CD4-positive, alpha-beta T cell treated with Interleukin-12 subunit alpha and Interleukin-12 subunit beta, for 1 hour (primary cell): ENCODE measurements at regions not wholly inside any gene's neighbourhood (a gene's known extent, or its start where the extent isn't known, plus 50 kb on each side); places are given as distances from the start of the nearest gene placed in this dataset.
A peak's percentile ranks its signal among the peaks of the same experiment; 100 is the strongest.
"Not testable (repeated sequence)": the region's sequence is repeated elsewhere in the genome, so short reads cannot be mapped to it uniquely, and the experiment has no call there.

ENCODE experiments used
- DNase-seq: peaks from one replicate; pipeline ENCODE4 v3.0.0-alpha.2; 2020

DNA sequence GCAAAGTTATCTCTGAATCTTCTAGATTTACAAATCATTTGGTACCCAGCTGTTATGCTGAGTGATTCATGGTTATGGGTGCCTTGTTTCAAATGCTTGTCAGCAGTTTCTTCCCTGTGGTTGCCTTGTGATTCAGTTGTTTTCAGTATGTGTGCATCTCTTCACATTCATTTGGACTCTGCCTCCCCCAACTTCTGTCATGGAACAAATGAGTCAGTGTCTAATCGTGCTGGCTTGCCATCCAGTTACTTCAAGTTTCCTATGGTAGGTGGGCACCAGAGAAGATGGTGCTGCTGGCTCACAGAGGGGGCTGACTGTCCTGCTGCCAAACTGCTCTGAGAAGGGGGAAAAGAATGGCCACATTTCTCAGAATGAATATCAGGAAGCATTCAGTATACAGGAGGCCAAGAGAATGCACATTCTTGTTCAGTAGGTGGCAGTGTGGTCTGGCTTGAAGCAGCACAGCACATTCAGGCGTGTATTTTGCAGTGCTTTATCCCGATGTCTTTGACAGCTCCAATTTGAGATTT is 260.9 kb downstream of the GLUD2 start:
- DNase-seq, result peak; percentile 2

DNA sequence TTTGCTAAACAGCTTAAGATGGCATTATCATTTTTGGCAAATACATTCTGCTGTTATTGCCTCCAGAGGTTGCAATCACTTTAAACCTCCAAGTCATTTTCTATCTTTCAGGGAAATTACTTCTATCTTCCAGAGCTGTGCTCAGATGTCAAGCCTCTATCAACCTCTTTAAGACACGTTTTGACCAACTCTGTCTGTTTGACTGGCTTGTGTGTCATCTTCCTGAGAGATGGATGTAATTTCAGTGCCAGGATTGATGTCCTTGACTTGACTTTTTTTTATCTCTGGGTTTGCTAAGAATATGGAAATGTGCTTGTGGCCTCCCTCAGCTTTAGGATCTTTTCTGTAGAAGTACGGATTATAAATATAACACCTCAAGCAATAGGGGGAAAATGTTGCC is 263.4 kb downstream of the GLUD2 start:
- DNase-seq, result no peak

- DNase-seq, result no peak
These were observed 273.0 kb downstream of the GLUD2 start for GRCh38 chrX:121320441-121320840.

DNA sequence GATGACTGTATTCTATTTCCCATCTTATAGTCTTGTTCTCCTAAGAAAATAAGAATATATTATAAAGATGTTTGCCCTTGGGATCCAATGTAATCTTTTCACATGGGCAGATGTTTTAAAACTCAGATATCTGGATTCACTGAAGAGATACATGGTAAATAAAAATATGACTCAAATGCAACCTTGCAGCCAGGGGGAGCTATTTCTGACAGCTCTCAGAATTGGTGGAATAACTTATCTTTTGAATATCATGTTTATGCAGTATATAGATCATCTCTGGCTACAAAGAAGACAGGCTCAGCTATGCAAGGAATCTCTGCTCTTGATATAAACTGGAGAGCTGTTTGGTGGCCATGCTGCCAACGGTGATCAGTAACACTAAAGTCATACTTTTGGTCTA is 274.7 kb downstream of the GLUD2 start:
- no peak for DNase-seq

- no peak for DNase-seq
These were observed 275.9 kb downstream of the GLUD2 start for GRCh38 chrX:121323337-121323736.

- no peak for DNase-seq
These were observed 286.5 kb downstream of the GLUD2 start for GRCh38 chrX:121333942-121334341.

DNA sequence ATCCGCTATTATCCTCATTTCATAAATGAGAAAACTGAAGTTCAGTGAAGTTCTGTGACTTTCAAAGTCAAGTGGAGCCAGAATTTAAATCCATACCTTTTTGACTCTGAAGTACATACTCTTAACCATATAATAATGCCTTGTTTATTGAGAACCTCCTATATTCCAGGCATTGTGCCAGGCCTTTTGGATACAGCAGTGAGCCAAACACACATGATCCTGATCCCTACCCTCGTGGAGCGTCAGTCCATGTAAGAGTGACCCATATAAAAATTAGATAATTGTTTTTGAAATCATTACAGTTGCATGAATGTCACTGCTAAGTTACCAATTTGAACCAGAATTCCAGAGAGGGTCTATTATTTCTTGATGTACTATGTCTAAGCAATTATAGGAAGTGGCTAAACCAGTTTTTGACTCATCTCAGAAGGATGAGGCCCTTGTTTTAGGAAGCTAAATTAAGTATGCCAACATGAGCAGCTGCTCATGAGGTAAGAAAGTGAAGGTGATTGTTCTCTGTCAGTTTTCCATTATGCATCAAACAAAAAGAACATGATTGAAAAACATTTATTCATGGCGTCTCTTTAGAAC is 289.5 kb downstream of the GLUD2 start:
- DNase-seq, result no peak

DNA sequence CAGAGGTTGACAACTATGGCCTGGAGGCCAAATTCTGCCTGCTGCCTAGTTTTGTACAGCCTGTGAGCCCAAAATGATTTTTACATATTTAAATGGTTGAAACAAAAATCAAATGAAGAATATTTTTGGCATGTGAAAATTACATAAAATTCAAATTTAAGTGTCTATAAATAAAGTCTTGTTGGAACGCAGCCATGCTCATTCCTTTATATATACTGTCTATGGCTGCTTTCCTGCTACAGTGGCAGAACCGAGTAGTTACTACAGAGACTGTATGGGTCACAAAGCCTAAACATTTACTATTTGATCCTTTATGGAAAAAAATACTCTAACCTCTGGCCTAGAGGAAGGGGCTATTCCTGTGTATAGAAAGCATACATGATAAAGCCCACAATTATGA is 290.4 kb downstream of the GLUD2 start:
- DNase-seq, result no peak

DNA sequence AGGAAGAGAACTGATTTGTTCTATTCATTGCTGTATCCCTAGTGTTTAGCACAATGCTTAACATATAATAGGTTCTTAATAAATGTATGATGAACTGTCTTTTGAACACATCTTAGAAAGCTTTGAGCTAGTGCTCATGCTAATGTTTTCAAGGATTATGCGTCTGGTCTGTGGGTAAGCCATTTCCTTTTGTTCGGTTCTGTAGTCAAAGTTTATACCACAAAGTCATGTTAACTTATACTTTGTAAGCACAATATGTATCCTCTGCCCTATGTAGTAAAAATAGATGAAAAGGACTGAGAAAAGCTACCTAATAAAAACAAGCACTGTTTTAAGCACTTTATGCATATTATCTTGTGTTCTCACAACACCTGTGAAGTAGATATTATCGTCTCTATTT is 301.9 kb downstream of the GLUD2 start:
- no peak for DNase-seq

- DNase-seq, result no peak
These were observed 308.9 kb downstream of the GLUD2 start for GRCh38 chrX:121356139-121356849.

DNA sequence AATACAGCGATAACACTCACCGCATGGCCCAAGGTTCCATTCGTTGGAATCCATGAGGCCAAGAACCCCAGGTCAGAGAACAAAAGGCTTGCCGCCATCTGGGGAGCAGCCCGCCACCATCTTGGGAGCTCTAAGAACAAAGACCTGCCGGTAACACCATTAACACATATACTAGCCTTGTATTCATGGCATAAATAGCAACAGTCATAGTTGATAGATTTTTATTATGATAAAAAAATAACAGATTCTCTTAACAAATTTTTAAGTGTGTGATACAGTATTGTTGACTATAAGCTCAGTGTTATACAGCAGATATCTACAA is 309.4 kb downstream of the GLUD2 start:
- no peak for DNase-seq

GRCh38 chrX:121360280-121360679 is 312.9 kb downstream of the GLUD2 start:
- no peak for DNase-seq

DNA sequence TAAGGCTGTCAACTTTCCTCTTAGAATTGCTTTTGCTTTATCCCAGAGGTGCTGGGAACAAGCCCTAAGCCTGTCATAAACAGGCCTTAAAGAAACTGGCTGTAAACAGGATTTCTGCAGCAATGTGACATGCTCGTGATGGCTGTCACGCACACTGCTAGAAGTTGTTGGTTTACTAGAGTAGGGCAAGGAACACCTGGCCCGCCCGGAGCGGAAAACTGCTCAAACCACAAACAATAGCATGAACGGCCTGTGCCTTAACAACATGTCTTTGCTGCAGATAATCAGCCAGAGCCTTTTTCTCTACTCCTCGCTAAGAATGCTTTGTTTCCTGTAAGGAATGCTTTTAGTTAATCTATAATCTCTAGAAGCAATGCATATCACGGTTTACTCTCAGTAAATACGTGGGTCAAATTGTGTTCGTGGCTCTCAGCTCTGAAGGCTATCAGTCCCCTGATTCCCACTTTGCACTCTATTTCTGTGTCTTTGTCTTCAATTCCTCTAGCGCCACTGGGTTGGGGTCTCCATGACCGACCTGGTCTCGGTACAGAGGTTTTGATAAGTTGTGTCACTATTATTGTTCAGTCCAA is 318.3 kb downstream of the GLUD2 start:
- DNase-seq, result no peak

DNA sequence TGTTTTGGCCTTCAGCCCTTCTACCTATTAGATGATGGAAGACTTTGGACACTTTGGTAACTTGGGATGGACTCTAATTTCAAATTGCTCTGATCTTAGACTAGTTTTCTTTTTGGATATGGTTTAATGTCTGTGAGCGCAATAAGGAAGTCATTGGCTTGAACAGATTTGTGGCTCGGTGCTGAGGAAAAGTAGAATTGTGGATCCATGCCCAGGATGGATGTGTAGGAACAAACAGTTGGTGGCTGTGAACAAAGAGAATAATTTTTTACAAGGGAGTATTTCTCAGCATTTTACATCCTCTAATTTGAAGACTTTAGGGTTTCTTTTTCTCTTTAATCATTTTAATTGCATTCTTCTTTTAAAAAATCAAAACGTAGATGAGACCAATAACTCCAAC is 327.1 kb downstream of the GLUD2 start:
- DNase-seq, result no peak

DNA sequence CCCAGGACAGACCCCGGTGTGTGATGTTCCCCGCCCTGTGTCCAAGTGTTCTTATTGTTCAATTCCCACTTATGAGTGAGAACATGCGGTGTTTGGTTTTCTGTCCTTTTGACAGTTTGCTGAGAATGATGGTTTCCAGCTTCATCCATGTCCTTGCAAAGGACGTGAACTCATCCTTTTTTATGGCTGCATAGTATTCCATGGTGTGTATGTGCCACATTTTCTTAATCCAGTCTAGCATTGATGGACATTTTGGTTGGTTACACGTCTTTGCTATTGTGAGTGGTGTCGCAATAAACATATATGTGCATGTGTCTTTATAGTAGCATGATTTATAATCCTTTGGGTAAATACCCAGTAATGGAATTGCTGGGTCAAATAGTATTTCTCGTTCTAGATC is 334.5 kb downstream of the GLUD2 start:
- DNase-seq, result not testable (repeated sequence)

DNA sequence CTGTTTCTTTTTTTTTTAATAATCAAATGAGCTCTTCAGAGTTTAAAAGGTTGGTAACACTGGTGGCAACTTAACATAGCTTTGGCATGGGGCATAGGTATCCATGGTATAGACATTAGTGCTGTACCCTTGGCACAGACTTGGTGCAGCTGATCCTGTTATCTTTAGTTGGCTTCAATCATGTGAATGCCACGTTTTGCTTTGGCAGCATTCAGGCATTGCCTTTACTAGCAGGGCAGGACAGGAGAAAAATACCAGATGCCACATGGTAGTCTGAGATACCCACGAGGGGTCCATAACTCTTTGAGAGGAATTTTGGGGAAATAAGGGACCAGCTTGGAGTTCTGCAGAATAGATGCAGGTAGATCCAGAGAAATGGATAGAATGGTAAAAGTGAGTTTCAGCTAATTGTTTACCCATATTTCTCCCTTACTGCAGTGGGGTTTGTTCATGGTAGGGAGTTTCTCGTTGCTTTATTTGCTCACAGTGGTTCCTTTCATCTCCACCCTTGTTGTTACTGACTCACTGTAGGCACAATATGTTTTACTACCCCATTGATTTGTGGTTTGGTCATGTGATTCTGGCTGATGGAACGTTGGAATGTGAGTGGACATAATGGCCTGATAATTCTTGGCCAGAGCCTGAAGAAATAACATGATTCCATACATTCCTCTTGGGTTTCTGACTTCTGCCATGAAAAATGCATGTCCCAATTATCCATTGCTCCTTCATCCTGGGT is 342.7 kb downstream of the GLUD2 start:
- DNase-seq, result no peak

- no peak for DNase-seq
These were observed 358.4 kb downstream of the GLUD2 start for GRCh38 chrX:121405826-121406225.

DNA sequence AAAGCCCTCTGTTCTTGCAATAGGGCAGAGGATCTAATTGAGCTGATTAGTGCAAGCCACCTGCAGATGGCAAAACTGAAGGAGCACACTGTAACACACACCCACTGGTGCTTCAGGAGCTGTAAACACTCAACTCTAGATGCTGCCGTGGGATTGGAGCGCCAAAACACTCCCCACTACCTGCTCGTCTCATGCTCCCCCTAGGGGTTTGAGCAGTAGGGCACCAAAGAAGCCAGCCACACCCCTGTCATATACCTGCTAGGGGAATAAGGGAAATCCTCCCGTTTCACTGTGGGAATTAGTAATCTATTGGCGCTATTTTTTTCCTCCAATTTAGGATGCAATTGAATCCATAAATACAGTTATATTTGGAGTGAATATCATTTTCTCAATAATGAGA is 360.2 kb downstream of the GLUD2 start:
- no peak for DNase-seq

- not testable (repeated sequence) for DNase-seq
These were observed 384.1 kb downstream of the GLUD2 start for GRCh38 chrX:121431514-121431913.

DNA sequence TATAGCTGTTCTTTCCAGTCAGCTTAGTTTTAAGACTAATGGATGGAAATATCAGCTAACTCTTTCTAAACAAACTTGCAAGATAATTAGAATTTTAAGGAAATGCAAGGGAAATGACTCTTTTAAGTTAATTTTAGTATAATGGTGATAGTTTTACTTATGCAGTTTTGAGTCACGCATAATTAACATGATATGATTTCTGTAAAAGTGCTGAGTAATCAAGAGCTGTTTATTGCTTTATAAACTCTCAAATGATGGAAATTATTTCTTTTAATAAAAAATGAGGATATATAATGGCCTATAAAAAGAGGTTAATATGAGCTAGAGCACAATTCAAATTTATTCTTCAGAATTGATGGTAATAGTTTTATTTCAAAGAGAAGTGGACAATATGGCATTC is 385.9 kb downstream of the GLUD2 start:
- no peak for DNase-seq

DNA sequence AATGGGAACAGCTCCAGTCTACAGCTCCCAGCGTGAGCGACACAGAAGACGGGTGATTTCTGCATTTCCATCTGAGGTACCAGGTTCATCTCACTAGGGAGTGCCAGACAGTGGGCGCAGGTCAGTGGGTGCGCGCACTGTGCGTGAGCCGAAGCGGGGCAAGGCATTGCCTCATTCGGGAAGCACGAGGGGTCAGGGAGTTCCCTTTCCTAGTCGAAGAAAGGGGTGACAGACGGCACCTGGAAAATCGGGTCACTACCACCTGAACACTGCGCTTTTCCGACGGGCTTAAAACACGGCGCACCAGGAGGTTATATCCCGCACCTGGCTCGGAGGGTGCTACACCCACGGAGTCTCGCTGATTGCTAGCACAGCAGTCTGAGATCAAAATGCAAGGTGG is 390.3 kb downstream of the GLUD2 start:
- DNase-seq, result not testable (repeated sequence)

DNA sequence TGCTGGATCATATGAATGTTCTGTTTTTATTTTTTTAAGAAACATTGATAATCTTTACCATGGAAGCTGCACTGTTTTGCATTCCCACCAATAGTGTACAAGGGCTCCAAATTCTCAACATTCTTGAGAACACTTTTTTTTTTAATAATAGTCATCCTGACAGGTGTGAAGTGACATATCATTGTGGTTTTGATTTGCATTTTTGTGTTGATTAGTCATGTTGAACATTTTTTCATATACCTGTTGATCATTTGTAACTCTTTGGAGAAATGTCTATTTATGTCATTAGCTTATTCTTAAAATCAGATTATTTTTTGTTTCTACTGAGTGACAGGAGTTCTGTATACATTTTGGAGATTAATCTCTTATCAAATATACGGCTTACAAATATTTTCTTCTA is 408.5 kb downstream of the GLUD2 start:
- DNase-seq, result no peak

DNA sequence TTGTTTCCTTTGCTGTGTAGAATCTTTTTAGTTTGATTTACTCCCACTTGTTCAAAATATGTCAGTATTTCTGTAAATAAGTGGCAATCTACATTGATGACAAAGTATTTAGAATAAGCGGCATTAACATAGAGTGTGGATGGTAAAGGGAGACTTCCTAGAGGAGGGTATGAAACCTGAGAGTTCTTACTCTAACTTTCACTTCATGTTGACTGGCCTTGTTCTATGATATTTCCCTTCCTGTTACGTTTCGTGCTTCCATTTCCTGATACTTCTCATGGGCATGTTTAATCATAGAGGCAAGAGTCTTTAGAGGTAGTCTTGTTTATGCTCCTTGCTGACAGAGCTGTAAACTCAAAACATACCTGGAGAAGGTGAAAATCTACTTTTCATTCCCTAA is 408.9 kb downstream of the GLUD2 start:
- no peak for DNase-seq

DNA sequence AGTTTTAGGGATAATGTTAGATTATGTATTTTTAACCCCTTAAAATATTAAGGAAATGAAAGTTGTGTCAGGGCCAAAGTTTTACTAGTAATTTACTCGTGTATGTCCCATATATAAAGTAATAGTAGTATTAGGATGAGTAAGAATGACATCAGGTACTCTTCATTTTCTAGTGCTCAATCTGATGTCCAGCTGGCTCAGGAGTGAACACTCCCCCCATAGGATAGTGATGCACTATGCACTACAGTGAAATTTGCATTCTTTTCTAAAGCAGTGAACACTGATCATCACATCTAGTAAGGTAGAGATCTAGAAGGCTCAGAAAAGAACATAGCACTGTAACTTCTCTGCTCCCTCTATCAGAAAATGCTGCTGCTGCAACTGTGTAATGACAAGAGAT is 409.7 kb downstream of the GLUD2 start:
- no peak for DNase-seq
